GDM1 (cell line): ENCODE measurements at regions not wholly inside any gene's neighbourhood (a gene's known extent, or its start where the extent isn't known, plus 50 kb on each side); places are given as distances from the start of the nearest gene placed in this dataset.
"Not testable (repeated sequence)": the region's sequence is repeated elsewhere in the genome, so short reads cannot be mapped to it uniquely, and the experiment has no call there.

ENCODE experiments used
- DNase-seq: peaks from one replicate; lab custom pipeline; 2025; lab: John Stamatoyannopoulos, UW

DNA sequence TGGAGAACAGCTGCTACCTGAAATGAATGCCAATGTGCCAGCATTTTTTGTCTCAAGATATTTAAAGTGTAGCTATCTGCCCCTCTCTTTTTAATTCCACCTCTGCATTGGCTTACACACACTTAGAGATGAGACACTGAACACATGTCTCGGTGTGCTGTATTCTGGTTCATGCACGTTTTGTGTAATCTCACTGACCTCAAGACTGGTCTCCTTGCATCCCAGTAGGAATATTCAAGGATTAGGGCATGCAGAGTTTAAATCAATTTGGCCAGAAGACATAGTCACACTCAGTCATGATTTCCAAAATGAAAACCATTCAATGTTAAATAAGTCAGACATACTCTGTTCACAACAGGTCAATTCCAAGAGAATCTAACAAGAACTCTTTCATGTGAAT is 561.8 kb upstream of the TUSC1 start:
- DNase-seq = no peak

DNA sequence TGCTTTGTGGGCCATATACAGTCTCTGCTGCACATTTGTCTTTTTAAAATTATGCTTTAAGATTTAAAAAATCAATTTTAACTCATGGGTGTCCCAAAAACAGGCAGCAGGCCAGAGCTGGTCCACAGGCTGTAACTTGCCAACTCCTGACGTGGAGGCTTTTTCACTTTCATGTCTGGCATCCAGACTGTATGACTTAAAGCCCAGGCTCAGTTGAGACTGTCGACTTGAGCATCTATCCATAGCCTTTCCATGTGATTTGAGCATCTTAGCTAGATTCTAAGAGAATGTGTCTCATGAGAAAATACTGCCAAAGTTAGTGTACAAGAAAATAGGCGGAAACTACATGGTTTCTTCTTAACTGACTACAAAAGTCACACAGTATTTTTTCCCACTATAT is 559.0 kb upstream of the TUSC1 start:
- DNase-seq = no peak

DNA sequence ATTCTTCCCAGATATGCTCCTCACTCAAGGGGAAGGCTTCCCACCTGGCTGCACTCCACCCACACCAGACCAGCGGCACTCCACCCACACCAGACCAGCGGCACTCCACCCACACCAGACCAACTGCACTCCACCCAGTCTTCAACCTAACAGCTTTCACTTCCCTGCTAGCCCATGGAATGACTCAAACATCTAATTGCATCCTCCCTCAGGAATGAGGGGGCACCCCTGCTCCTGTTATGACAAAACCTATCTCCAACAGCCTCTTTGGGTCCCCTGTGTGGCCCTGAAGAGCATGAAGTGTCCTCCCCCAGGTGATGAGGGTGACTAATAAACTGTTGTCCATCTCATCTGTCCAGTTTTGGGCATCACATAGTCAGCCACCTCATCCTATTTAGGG is 556.6 kb upstream of the TUSC1 start:
- DNase-seq = no peak

DNA sequence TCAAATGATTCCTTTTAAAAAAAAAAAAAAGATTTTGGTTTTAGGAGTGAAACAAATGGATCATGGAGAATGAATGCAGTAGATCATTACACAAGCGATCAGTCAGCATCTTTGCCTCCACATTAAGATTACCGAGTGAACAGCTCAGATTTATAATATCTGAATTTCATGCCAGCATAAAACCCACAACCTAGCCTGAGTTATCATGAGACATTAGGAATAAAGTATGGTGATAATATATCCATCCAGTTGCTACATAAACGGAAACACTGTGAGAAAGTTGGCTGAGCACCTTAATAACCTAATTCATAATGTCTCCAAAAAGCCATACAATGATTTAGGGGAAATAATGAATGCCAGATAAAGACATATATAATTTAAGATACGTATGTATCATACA is 553.1 kb upstream of the TUSC1 start:
- no peak for DNase-seq

DNA sequence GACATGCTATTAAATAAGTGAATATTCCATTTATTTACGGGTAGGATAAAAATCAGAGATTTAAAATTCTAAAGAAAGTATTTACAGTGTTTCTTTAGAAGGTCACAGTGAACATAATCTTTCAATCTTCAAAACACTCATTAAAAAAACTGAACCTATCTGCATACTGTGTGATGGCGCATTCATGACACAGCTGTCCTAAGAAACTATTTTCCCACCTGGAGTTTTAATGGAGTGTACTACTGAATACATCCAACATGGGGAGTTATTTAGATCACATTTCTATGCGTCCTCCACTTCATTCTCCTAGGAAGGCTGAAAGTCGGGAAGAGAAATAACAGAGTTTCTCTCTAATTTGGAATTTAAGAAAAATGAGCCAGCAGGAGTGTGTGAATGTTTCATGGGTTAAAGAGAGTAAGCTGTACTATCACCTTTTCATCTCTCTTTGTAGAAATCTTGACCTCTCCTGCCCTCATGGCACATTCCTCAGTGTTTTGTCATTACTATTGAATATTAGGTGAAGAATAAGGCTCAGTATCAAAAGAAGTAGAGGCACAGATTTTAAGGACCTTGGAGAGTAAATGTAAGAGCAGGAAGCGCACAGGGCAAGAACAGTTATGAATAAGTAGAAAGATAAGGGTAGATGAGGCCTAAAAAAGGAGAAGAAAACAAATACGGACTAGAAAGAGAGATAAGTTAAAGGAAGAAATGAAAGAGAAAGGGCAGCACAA is 551.2 kb upstream of the TUSC1 start:
- no peak for DNase-seq

DNA sequence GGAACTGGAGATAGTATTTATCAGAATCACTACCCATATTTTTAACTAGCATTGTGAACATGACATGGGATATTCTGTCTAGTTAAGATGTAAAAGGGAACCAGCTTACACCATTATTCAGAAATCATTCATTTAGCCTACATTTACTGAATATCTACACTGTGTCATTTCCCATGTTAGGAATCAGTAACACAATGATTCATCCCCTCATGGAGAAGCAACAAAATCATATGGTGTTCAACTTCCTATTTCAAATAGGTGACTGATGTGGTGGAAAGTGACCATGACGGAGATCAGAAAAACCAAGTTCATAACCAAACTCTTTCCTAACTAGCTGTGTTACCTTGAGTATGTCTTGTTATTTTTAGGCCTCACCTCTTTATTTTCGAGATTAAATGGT is 550.0 kb upstream of the TUSC1 start:
- DNase-seq = no peak

DNA sequence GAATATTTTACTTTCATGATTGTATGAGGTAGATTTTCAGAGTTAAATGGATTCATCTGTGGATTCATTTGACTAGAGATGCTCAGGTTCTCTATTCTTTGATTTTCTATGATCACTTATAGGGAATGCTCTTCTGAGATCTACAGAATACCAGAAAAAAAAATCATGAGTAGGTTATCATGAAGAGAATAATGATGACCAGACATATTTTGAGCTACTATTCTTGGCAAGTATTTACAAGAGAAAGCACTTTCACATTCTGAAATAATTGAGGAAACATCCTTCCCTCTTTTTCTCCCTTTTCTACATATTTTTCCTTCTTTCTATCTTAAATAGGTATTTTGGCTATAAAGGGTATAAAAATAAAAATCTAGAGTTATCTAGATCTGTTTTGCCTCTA is 543.0 kb upstream of the TUSC1 start:
- no peak for DNase-seq

DNA sequence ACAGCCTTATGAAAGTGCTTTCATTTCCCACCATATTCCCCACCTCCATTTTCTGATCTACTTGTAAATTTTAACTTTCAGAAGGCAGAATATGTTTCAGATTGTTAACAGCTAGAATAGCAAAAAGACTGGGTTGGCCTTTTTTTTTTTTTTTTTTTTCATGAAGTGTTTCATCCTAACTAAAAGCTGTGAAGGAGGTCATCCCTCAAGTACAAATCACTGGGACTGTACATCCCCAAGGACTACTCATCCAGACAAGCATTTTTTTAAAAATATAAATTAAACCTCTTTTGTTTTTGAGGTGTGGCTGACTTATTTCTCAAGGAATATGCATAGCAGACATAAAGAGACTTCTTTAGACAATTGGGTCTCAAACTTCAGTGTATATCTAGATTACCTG is 542.1 kb upstream of the TUSC1 start:
- DNase-seq = no peak

DNA sequence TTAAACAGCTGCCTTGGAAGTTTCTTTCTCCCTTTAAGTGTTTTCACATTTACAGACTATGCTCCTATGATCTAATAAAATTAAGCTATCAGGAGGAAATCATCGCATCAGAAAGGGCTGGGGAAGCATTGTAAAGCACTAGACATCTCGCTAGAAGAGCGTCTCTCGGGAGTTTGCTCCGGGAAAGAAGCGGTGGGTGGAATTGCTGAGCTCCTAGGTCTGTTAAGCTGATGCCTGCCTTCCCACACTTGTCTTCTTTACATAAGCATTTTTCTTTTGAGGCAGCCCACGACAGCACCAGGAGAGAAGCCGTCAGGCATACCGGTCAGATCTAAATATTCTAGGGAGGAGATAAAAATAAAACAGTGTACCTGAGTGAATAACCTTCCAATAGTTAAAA is 541.7 kb upstream of the TUSC1 start:
- no peak for DNase-seq

DNA sequence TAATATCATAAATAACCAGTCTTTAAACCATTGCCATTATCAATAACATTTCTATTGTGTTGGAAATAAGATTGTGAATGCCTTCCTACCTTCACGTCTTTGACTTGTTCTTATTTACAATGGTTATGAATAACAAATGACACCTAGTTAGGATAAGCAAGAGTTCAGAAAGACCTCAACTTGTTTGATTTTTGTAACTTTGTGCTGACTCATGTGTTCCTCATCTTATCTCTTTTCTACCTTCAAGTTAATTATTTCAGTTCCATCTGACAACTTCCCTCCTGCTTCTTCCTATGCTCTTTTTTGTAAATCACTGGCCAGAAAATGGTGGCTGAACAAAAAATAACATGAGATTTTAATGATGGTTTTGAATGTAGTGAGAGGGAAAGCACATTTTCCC is 538.5 kb upstream of the TUSC1 start:
- DNase-seq = no peak

DNA sequence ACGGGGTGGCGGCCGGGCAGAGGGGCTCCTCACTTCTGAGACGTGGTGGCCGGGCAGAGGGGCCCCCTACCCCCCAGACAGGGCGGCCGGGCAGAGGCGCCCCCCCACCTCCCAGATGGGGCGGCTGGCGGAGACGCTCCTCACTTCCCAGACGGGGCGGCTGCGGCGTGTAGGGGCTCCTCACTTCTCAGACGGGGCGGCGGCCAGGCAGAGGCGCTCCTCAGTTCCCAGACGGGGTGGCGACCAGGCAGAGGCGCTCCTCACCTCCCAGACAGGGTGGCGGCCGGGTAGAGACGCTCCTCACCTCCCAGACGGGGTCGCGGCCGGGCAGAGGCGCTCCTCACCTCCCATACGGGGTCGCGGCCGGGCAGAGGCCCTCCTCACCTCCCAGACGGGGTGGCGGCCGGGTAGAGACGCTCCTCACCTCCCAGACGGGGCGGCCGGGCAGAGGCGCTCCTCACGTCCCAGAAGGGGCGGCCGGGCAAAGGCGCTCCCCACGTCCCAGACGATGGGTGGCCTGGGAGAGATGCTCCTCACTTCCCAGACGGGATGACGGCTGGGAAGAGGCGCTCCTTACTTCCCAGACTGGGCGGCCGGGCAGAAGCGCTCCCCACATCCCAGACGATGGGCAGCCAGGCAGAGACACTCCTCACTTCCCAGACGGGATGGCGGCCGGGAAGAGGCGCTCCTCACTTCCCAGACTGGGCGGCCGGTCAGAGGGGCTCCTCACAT is 536.6 kb upstream of the TUSC1 start:
- not testable (repeated sequence) for DNase-seq

DNA sequence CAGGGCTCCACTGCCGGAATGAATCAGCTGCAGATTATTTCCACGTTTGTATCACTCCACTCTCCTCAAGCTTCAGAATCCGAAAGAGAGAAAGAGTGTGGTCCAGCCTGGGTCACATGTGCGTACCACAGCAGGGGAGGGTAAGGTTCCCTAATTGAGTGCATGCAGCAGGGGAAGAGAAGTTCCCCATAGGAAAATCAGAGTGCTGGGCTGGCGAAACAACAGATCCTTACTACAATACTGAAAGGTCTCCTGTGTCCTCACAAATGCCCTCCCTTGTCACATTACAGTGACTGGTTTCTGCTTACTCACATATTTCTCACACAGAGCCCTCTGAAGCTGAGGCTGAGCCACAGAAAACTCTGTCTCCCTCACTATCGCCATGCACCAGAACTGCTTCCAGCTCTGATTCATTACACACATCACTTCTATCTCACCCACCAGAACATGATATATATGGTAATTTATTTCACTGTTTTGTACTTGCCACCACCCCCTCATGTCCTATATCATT is 532.2 kb upstream of the TUSC1 start:
- DNase-seq = no peak

DNA sequence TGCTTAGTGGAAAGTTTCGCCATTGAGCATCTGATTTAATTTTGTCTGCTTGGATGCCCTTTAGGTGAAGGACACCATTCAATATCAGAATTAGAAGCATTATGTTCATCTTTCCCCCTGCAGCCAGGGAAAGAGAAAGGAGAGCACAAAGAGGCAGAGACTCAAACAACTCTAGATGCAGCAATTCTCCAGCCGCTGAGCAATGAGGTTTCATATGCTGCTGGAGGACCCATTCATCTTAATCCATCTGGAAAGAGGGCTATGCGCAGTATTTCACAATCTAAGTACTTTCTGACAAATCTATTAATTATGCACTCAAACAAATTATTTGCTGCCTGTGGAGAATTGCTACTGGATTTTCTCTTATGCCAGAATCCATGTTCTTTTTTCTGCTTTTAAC is 527.0 kb upstream of the TUSC1 start:
- DNase-seq = no peak

DNA sequence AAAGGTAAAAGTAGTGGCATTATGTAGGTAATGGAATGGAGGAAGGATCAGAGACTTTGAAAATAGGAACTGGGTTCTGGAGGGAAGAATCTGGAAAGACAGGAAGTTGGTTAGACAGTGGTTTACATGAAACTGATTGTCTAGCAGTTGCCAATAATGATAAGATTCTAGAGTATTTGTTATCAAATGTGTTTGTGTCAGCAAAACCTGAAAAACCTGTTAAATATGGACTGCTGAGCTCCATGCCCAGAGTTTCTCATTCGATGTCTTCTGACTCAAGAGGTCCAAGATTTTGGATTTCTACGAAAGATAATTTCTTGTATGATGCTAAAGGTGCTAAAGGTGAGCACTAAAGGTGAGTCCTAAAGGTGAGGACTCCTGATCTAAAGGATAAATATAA is 515.0 kb upstream of the TUSC1 start:
- no peak for DNase-seq

DNA sequence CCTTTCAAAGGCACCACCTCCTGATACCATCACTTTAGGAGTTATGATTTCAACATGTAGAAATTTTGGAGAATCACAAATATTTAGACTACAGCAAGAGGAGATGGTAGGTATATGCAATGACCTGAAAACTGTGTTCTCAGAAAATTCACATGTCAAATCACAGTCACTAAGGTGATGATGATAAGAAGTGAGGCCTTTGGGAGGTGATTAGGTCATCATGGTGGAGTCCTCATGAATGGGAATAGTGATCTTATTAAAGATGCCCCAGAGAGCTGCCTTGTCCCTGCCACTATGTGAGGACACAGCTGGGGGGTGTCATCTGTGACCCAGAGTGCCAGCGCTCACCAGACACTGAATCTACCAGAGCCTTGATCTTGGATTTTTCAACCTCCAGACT is 513.5 kb upstream of the TUSC1 start:
- no peak for DNase-seq

DNA sequence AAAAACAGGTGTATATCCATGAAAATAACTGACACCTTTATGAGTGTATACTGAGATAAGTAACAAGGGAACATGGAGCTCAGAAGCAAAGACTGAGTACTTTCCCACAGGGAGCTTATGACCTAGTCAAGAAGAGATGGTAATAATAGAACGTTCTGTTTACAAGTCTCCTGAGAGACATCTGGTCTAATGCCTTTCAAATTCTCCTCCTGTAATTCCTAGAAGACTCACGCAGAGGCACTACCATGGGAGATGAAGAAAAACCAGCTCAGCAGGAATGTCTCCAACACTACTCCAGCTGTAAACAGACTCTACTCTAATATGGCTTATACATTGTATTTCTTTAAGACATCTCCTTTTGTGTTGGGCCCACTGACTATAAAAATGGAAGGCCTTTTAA is 503.6 kb upstream of the TUSC1 start:
- no peak for DNase-seq

DNA sequence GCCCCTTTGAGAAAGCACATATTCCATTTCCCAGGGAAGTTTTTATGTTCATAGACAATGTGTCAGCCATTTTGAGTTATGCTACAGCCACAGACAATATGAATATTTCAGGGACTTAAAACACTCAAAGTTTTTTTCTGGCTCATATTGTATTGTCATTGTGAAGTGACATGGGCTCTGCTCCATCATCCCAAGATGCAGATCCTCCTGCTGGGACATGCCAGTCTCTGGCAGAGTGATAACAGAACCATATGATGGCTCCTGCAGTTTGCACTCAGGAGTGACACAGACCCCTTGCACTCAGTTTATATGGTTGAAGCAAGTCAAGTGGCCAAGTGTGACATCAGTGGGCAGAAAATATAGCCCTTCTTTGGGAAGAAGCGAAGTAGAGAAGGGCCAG is 498.4 kb upstream of the TUSC1 start:
- no peak for DNase-seq

DNA sequence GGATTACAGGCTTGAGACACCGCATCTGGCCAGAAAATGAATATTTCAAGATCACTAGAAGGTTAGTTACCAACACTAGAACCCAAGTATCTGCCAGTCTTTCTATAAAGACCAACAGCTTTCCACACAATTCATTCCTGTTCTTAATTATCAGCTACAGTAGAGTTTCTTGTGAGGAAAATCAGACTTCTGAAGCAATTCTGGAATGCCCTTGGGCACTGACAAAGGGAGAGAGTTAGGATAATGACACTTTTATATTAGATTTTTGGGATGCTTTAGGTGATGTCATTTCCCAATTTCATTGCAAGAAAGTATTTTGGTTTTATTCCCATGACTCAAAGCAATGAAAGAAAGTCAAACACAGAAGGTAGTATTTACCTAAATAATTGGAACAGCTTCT is 497.0 kb upstream of the TUSC1 start:
- DNase-seq = no peak

DNA sequence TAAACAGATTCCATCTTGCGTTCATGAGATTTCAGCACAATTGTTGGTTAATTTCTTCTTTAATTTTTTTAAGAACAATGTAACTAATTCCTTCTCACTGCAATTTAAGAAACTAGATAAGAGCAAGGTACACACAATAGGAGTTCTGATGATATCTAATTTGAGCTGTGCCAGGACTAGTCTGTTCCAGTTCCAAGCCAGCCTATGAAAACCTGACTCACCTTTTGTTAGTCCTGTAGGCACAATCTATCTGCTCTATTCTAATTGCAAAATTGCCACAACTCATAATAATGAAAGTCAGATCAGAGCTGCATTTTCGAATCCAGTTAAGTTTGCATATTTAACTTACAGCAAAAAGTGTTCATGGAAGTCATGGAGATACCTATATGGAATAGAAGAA is 494.1 kb upstream of the TUSC1 start:
- DNase-seq = no peak

DNA sequence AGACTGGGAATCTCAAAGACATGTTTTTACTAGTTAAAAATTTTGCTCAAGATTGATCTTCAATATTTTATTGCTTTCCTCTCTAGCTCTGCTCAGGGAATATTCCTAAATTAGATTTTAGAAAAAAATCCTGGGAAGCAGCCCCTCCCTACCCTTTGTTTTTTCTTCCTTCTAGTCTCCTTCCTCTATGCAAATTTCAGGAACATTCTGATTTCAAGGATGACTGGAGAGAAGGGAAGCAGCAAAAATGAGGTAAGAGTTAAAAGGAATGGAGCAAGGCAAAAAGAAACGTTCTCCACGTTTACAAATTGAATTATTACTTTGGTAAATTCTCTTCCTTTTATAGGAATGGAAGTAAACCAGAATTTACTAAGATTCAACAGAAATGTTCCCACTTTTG is 493.4 kb upstream of the TUSC1 start:
- no peak for DNase-seq

DNA sequence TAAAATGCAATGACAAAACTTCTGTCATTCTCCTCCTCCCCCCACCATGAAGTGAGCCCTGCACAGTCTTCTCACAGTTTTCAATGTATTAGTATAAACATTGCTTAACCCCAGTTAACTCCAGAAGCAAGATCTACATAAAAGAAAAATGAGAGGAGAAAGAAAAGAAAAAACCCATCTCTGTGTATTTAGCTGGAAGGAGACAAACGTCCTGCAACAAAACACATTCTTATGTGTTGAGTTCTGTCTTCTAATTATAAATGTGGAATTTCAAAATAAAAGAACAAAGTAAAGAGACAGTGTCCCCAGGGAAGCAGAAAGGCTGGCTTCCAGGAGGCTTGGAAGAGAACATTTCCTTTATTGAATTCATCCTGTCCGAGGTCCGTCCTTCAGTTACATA is 491.9 kb upstream of the TUSC1 start:
- DNase-seq = no peak

DNA sequence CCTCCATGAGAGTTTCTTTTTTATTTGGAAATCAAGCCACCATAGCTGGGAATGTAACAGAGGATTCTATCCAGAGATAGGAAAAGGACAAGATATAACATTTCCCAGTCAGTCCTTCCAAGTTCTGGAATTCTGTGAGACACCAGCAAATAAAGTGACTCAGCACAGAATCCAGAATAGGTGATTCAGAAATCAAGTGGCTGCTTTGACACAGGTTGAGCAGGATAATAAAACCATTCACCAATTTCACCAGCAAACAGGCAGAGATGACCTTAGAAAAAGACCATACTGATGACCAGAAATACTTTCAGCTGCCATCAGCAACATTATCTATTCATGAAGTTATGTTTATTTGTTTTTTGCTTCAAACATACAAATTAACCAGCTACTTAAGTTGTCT is 491.5 kb upstream of the TUSC1 start:
- no peak for DNase-seq

DNA sequence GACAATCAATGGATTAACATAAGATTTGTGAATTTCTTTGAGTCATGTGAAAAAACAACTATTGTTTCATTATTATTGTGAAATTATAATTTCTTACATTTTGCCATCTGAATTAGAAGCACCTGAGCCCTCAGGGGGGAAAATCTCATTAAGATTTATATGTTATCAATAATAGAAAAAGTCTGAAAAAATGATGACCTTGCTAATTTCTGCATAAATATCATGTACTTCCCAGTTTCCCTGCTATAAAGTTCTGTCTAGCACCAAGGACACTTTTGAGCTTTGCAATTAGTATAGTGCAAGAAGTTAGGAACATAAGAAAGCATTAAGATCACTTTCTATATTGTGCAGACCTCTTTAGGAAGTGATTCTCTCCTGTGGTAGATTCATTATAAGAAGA is 488.3 kb upstream of the TUSC1 start:
- DNase-seq = no peak

DNA sequence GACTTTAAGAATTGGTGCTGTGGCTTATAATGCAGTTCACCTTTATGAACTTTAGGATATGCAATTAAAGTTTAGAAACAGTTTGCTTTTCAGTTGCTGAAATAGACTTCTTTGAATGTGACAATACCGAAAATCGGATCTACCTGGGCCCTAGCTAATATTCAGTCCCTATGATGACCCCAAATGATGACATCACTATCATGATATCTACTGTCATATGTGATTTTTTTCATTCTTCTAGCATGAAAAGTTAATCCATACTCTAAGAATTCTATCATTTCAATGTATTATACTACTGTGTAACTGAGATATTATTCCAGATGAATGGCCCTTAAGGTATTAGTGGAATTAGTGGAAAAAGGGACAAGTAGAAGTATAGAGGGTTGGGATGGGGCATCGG is 487.2 kb upstream of the TUSC1 start:
- DNase-seq = no peak
